ENCODE measurements at regions not wholly inside any gene's neighbourhood (a gene's known extent, or its start where the extent isn't known, plus 50 kb on each side); places are given as distances from the start of the nearest gene placed in this dataset.
A peak's percentile ranks its signal among the peaks of the same experiment; 100 is the strongest.
"Not testable (repeated sequence)": the region's sequence is repeated elsewhere in the genome, so short reads cannot be mapped to it uniquely, and the experiment has no call there.

GRCh38 chr3:106083207-106083606 is 214.4 kb upstream of the CBLB start:
- no peak for DNase-seq

- no peak for DNase-seq
Observed at GRCh38 chr3:106083854-106084253, 215.0 kb upstream of the CBLB start.

- DNase-seq: no peak
Observed at GRCh38 chr3:106086038-106086437, 217.2 kb upstream of the CBLB start.

GRCh38 chr3:106086636-106087035 is 217.8 kb upstream of the CBLB start:
- DNase-seq: no peak

GRCh38 chr3:106088304-106088703 is 219.5 kb upstream of the CBLB start:
- peak; percentile 35 for DNase-seq

- DNase-seq: no peak
Observed at GRCh38 chr3:106088899-106089298, 220.1 kb upstream of the CBLB start.

- DNase-seq: no peak
Observed at GRCh38 chr3:106089806-106090205, 221.0 kb upstream of the CBLB start.

- DNase-seq: no peak
Observed at GRCh38 chr3:106092792-106093191, 224.0 kb upstream of the CBLB start.

GRCh38 chr3:106093616-106094015 is 224.8 kb upstream of the CBLB start:
- DNase-seq: no peak

- no peak for DNase-seq
Observed at GRCh38 chr3:106097817-106098435, 229.1 kb upstream of the CBLB start.

GRCh38 chr3:106103383-106103782 is 234.6 kb upstream of the CBLB start:
- no peak for DNase-seq

- DNase-seq: no peak
Observed at GRCh38 chr3:106104078-106104477, 235.3 kb upstream of the CBLB start.

GRCh38 chr3:106108925-106109324 is 240.1 kb upstream of the CBLB start:
- DNase-seq: no peak

GRCh38 chr3:106112561-106112960 is 243.7 kb upstream of the CBLB start:
- DNase-seq: not testable (repeated sequence)

- DNase-seq: peak; percentile 12
Observed at GRCh38 chr3:106113747-106114146, 244.9 kb upstream of the CBLB start.

GRCh38 chr3:106114220-106114619 is 245.4 kb upstream of the CBLB start:
- DNase-seq: no peak

GRCh38 chr3:106114848-106115247 is 246.0 kb upstream of the CBLB start:
- no peak for DNase-seq

- no peak for DNase-seq
Observed at GRCh38 chr3:106115557-106115956, 246.7 kb upstream of the CBLB start.

- no peak for DNase-seq
Observed at GRCh38 chr3:106116733-106117489, 248.1 kb upstream of the CBLB start.

- DNase-seq: no peak
Observed at GRCh38 chr3:106117490-106117858, 248.7 kb upstream of the CBLB start.

- no peak for DNase-seq
Observed at GRCh38 chr3:106119614-106120082, 250.8 kb upstream of the CBLB start.

- DNase-seq: no peak
Observed at GRCh38 chr3:106120356-106120755, 251.5 kb upstream of the CBLB start.

- no peak for DNase-seq
Observed at GRCh38 chr3:106121491-106122289, 252.9 kb upstream of the CBLB start.

GRCh38 chr3:106124818-106125217 is 256.0 kb upstream of the CBLB start:
- DNase-seq: no peak
